ENCODE measurements at regions not wholly inside any gene's neighbourhood (a gene's known extent, or its start where the extent isn't known, plus 50 kb on each side); places are given as distances from the start of the nearest gene placed in this dataset.

DNA sequence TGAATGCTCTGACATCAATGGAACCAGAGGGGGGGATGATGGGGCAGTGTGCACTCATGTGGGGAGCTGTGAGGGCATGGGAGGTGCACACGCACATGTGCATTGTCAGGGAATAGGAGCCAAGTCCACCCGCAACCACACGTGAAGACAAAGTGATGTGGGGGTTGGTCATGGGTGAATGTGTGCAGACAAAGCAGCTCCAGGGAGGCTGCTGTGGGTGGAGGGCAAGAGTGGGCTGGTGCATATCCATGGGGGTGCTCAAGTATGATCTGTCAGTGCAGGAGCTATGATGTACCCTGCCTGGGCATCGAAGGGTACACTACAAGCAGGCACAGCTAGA, 301.9 kb downstream of the TEX13C start:
- ChIA-PET CTCF (no interaction called here), POLR2A (no interaction called here)
- TF ChIP-seq, protein P1, sequence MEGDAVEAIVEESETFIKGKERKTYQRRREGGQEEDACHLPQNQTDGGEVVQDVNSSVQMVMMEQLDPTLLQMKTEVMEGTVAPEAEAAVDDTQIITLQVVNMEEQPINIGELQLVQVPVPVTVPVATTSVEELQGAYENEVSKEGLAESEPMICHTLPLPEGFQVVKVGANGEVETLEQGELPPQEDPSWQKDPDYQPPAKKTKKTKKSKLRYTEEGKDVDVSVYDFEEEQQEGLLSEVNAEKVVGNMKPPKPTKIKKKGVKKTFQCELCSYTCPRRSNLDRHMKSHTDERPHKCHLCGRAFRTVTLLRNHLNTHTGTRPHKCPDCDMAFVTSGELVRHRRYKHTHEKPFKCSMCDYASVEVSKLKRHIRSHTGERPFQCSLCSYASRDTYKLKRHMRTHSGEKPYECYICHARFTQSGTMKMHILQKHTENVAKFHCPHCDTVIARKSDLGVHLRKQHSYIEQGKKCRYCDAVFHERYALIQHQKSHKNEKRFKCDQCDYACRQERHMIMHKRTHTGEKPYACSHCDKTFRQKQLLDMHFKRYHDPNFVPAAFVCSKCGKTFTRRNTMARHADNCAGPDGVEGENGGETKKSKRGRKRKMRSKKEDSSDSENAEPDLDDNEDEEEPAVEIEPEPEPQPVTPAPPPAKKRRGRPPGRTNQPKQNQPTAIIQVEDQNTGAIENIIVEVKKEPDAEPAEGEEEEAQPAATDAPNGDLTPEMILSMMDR (IDR thresholded peaks at IDR 0.05; ENCODE audit: extremely low read depth in 1 of 2, insufficient read depth in 1 of 2, low read depth in 1 of 2, low read length in 2 of 2) = no peak
- TF ChIP-seq MYC (IDR thresholded peaks at IDR 0.05; ENCODE audit: low read depth, low read length) (no peak), POLR2AphosphoS5 (IDR thresholded peaks at IDR 0.05; ENCODE audit: insufficient read depth, low read depth, low read length) (no peak), FOS (IDR thresholded peaks at IDR 0.05; ENCODE audit: borderline replicate concordance, insufficient read depth, low read length) (no peak), EZH2 (IDR thresholded peaks at IDR 0.05; ENCODE audit: borderline replicate concordance, low read depth, low read length, severe bottlenecking) (no peak), POLR2A (IDR thresholded peaks at IDR 0.05; ENCODE audit: low read depth, low read length) (no peak), GATA2 (IDR thresholded peaks at IDR 0.05; ENCODE audit: insufficient read depth, insufficient read length, low read depth, low read length) (no peak), JUN (IDR thresholded peaks at IDR 0.05; ENCODE audit: borderline replicate concordance, insufficient read depth, insufficient read length, low read depth) (no peak)
- TF ChIP-seq, protein P2, sequence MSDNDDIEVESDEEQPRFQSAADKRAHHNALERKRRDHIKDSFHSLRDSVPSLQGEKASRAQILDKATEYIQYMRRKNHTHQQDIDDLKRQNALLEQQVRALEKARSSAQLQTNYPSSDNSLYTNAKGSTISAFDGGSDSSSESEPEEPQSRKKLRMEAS (IDR thresholded peaks at IDR 0.05; ENCODE audit: insufficient read depth, insufficient read length) = no peak
- Histone ChIP-seq H3K9me3 (replicated peaks; ENCODE audit: control insufficient read depth, insufficient read depth, low read length) (no peaks in the 10 kb centered on the region), H4K20me1 (replicated peaks; ENCODE audit: control insufficient read depth, extremely low read depth, insufficient read depth, low read length) (no peaks in the 10 kb centered on the region), H3K36me3 (ENCODE audit: control insufficient read depth in 2 of 2, extremely low read depth in 1 of 2, insufficient read depth in 2 of 2, low read length in 2 of 2) (no peaks in the 10 kb centered on the region), H2AFZ (ENCODE audit: low read depth, low read length) (no peak overlapping the region), H3K27me3 (ENCODE audit: control insufficient read depth in 2 of 2, insufficient read depth in 2 of 2, low read length in 2 of 2) (no peaks in the 10 kb centered on the region), H3K79me2 (ENCODE audit: control insufficient read depth, insufficient read depth, low read length) (no peaks in the 10 kb centered on the region), H3K4me2 (ENCODE audit: insufficient read depth, low read length) (no peak overlapping the region), H3K9me1 (replicated peaks; ENCODE audit: control insufficient read depth, extremely low read depth, insufficient read depth, low read length) (no peaks in the 10 kb centered on the region), H3K4me1 (ENCODE audit: control insufficient read depth, extremely low read depth, insufficient read depth, low read length) (no peaks in the 10 kb centered on the region), H3K9ac (replicated peaks; ENCODE audit: extremely low read depth, insufficient read depth, low read length) (no peak overlapping the region), H3K4me3 (replicated peaks in 1 of 3; ENCODE audit: insufficient read depth in 1 of 3, low read depth in 1 of 3, low read length in 3 of 3) (no peak overlapping the region), H3K27ac (ENCODE audit: insufficient read depth, low read depth, low read length) (no peak overlapping the region)
- dilution Hi-C loops (cut with MboI; ENCODE audit: extremely low pct_ligation_motif_present, low sequenced_read_pairs) = no loop called here
- intact Hi-C loops (cut with micrococcal nuclease) = no loop called here
- DNase-seq (ENCODE audit: low read depth, low spot score) = no peak
- no peak for FAIRE-seq
- no TSS peak for BruUV-seq (replicated peaks)
